GM12878 (cell line): ENCODE measurements at regions not wholly inside any gene's neighbourhood (a gene's known extent, or its start where the extent isn't known, plus 50 kb on each side); places are given as distances from the start of the nearest gene placed in this dataset.

Source experiments
- ATAC-seq: fragments of 200-7000 bp; cut with Tn5 transposase; 3 replicates; pipeline ENCODE4 v1.9.1; 2020; ENCODE audit warnings: mild to moderate bottlenecking, moderate library complexity
- BruUV-seq: library from RNA; stranded (reverse); fragments of 400-500 nt; replicated peaks from 2 replicates; lab custom pipeline; 2021; lab: Mats Ljungman, UMichigan
- CTCF ChIA-PET: fragments of 300-600 bp; sonication (Branson Sonifier 250); formaldehyde crosslinking; extraction: SDS; loops from one replicate; lab custom pipeline; 2021; ENCODE audit warnings: inconsistent platforms; lab: Yijun Ruan, JAX
- POLR2A ChIA-PET: fragments of 350-600 bp; formaldehyde crosslinking; extraction: SDS; loops from one replicate; lab custom pipeline; 2021; ENCODE audit warnings: inconsistent platforms; lab: Charles Lee
- RAD21 ChIA-PET: fragments of 300-600 bp; sonication (Branson Sonifier 250); formaldehyde crosslinking; loops from one replicate; lab custom pipeline; 2023; ENCODE audit warnings: antibody characterized with exemption; ENCODE audit not compliant: unreplicated experiment; lab: Charles Lee
- SMC1A ChIA-PET: fragments of 300-600 bp; sonication (Branson Sonifier 250); formaldehyde crosslinking; loops from one replicate; lab custom pipeline; 2023; ENCODE audit not compliant: unreplicated experiment, uncharacterized antibody; lab: Charles Lee
- DNase-seq: peaks from one replicate; pipeline ENCODE4 v3.0.0-alpha.2; 2011; ENCODE audit warnings: low read depth, low spot score
- FAIRE-seq: peaks from 3 replicates; lab custom pipeline; 2011; peaks lifted over from hg19 to GRCh38; lab: Jason Lieb, UNC
- H2AFZ ChIP-seq: 2 replicates; pipeline ENCODE4 v1.6.0; 2011; ENCODE audit warnings: low read depth, low read length, control low read depth; ENCODE audit not compliant: control insufficient read depth
- H3K27ac ChIP-seq: 2 replicates; pipeline ENCODE4 v1.5.1; 2011; ENCODE audit warnings: control low read depth; ENCODE audit not compliant: control insufficient read depth, insufficient read depth
- H3K27me3 ChIP-seq, 2 experiments: replicated peaks in 1 of 2; 2 replicates each; pipeline versions ENCODE4 v1.6.0 to v1.6.1; 2011; ENCODE audit warnings: low read length in 1 of 2; ENCODE audit not compliant: control insufficient read depth in 2 of 2, insufficient read depth in 2 of 2
- H3K36me3 ChIP-seq, 2 experiments: 2 replicates each; pipeline ENCODE4 v1.5.1; 2011; ENCODE audit warnings: low read length in 1 of 2; ENCODE audit not compliant: control insufficient read depth in 2 of 2, insufficient read depth in 2 of 2
- H3K4me1 ChIP-seq: 2 replicates; pipeline ENCODE4 v1.6.1; 2011; ENCODE audit warnings: mild to moderate bottlenecking, low read length, moderate library complexity, mixed read lengths; ENCODE audit not compliant: control insufficient read depth, insufficient read depth
- H3K4me2 ChIP-seq: 2 replicates; pipeline ENCODE4 v1.6.0; 2011; ENCODE audit warnings: control low read depth; ENCODE audit not compliant: control insufficient read depth, insufficient read depth
- H3K4me3 ChIP-seq: fragments of 200-600 bp; sonication (generic); 2 replicates; pipeline ENCODE4 v1.5.1; 2016
- H3K79me2 ChIP-seq: 2 replicates; pipeline ENCODE4 v1.6.0; 2011; ENCODE audit warnings: low read length; ENCODE audit not compliant: control insufficient read depth, insufficient read depth
- H3K9ac ChIP-seq: 2 replicates; pipeline ENCODE4 v1.8.0; 2011; ENCODE audit warnings: low read length, control low read depth, mixed read lengths; ENCODE audit not compliant: control insufficient read depth, insufficient read depth
- H3K9me3 ChIP-seq: replicated peaks from 3 replicates; pipeline ENCODE4 v1.5.1; 2011; ENCODE audit warnings: mild to moderate bottlenecking, low read length; ENCODE audit not compliant: control insufficient read depth, insufficient read depth
- H4K20me1 ChIP-seq: 2 replicates; pipeline ENCODE4 v1.6.0; 2011; ENCODE audit not compliant: control insufficient read depth, insufficient read depth
- BCLAF1 ChIP-seq: fragments of 450-650 bp; IDR thresholded peaks from 2 replicates; pipeline ENCODE4 v1.6.1; 2017; ENCODE audit warnings: antibody characterized with exemption, mild to moderate bottlenecking, moderate library complexity
- BRCA1 ChIP-seq: IDR thresholded peaks from 2 replicates; pipeline ENCODE4 v1.6.1; 2011; ENCODE audit warnings: low read depth, low read length, improper control_type of control experiment
- CTCF ChIP-seq, 3 experiments: IDR thresholded peaks in 2 of 3; conservative IDR thresholded peaks in 1 of 3; 2 replicates each; pipeline ENCODE4 v1.5.1; 2011; ENCODE audit warnings: low read depth in 3 of 3, low read length in 3 of 3, mild to moderate bottlenecking in 3 of 3, control low read depth in 2 of 3, moderate library complexity in 2 of 3, inconsistent platforms in 1 of 3, mixed read lengths in 1 of 3; ENCODE audit not compliant: control insufficient read depth in 2 of 3, insufficient read depth in 1 of 3; ENCODE audit errors: extremely low read depth in 1 of 3
- EGR1 ChIP-seq, 2 experiments: IDR thresholded peaks; 1 replicate in 1 of 2; 2 replicates in 1 of 2; pipeline ENCODE4 v1.6.1; 2011 to 2012; ENCODE audit warnings: low read depth in 2 of 2, low read length in 2 of 2, borderline replicate concordance in 1 of 2, mild to moderate bottlenecking in 1 of 2, moderate library complexity in 1 of 2
- FOXM1 ChIP-seq: IDR thresholded peaks from 2 replicates; pipeline ENCODE4 v1.6.1; 2012; ENCODE audit warnings: low read depth, mild to moderate bottlenecking, inconsistent platforms, low read length, moderate library complexity
- IRF4 ChIP-seq: IDR thresholded peaks from 2 replicates; pipeline ENCODE4 v1.6.1; 2011; ENCODE audit warnings: low read depth, low read length
- LARP7 ChIP-seq: fragments of 450-650 bp; IDR thresholded peaks from 2 replicates; pipeline ENCODE4 v1.6.1; 2017; ENCODE audit warnings: mild to moderate bottlenecking
- NKRF ChIP-seq: fragments of 450-650 bp; conservative IDR thresholded peaks from 2 replicates; pipeline ENCODE4 v1.6.1; 2017; ENCODE audit warnings: mild to moderate bottlenecking, moderate library complexity
- PAX5 ChIP-seq: IDR thresholded peaks from 2 replicates; pipeline ENCODE4 v1.6.1; 2011; ENCODE audit warnings: low read depth, low read length, borderline replicate concordance
- PAX8 ChIP-seq: fragments of 450-650 bp; IDR thresholded peaks from 2 replicates; pipeline ENCODE4 v1.6.1; 2017; ENCODE audit warnings: mild to moderate bottlenecking, moderate library complexity
- POLR2AphosphoS5 ChIP-seq: IDR thresholded peaks from 2 replicates; pipeline ENCODE4 v1.6.1; 2011; ENCODE audit warnings: mild to moderate bottlenecking, low read length, inconsistent platforms
- RB1 ChIP-seq: fragments of 450-650 bp; formaldehyde crosslinking; IDR thresholded peaks from 2 replicates; pipeline ENCODE4 v1.6.1; 2017; ENCODE audit warnings: mild to moderate bottlenecking, borderline replicate concordance
- RUNX3 ChIP-seq: IDR thresholded peaks from 2 replicates; pipeline ENCODE4 v1.6.1; 2012; ENCODE audit warnings: low read length, inconsistent platforms
- SMARCA5 ChIP-seq: fragments of 450-650 bp; IDR thresholded peaks from 2 replicates; pipeline ENCODE4 v1.6.1; 2017; ENCODE audit warnings: mild to moderate bottlenecking
- STAT1 ChIP-seq: fragments of 450-650 bp; conservative IDR thresholded peaks from 2 replicates; pipeline ENCODE4 v1.6.1; 2014; ENCODE audit warnings: antibody characterized with exemption, mild to moderate bottlenecking
- TCF7 ChIP-seq: IDR thresholded peaks from 2 replicates; pipeline ENCODE4 v1.6.1; 2014; ENCODE audit warnings: antibody characterized with exemption, borderline replicate concordance
- WGBS: methylation state at CpG from one replicate; pipeline ENCODE4 v1.1.6; 2016; ENCODE audit warnings: low lambda C conversion rate; ENCODE audit not compliant: insufficient replicate concordance, insufficient coverage; ENCODE audit errors: missing lambda C conversion rate; 5-methylcytosine and 5-hydroxymethylcytosine counted together
- in situ Hi-C: fragments of 300-500 bp; cut with MboI; formaldehyde crosslinking; loops from 9 replicates; pipeline ENCODE4 v1.14.3; 2018; ENCODE audit warnings: mixed read lengths
- intact Hi-C: fragments of 100-400 bp; cut with micrococcal nuclease; formaldehyde crosslinking; loops from one replicate; pipeline ENCODE4 v1.14.2; 2022; ENCODE audit not compliant: unreplicated experiment

GRCh38 chr3:117761703-117762620, 1052.4 kb downstream of the TUSC7 start (continued):
- TF ChIP-seq CTCF (IDR thresholded peaks at IDR 0.05 in 2 of 3, conservative IDR thresholded peaks at IDR 0.05 in 1 of 3; ENCODE audit: control insufficient read depth in 2 of 3, extremely low read depth in 1 of 3, insufficient read depth in 1 of 3, low read depth in 3 of 3, low read length in 3 of 3) (no peak), FOXM1 (no peak), PAX8 (no peak), SMARCA5 (no peak), BCLAF1 (no peak)

GRCh38 chr3:117762621-117763037, 1053.0 kb downstream of the TUSC7 start:
- Histone ChIP-seq H3K27me3 (no peaks in the 10 kb centered on the region; a peak in 1 of 4 replicates), H3K9ac (no peak overlapping the region), H3K27ac (no peak overlapping the region), H3K9me3 (no peaks in the 10 kb centered on the region), H3K4me2 (no peak overlapping the region), H3K4me1 (no peaks in the 10 kb centered on the region), H3K36me3 (no peaks in the 10 kb centered on the region), H4K20me1 (no peaks in the 10 kb centered on the region), H3K79me2 (no peaks in the 10 kb centered on the region), H3K4me3 (no peak overlapping the region), H2AFZ (no peak overlapping the region)
- ChIA-PET POLR2A (no interaction called here), RAD21 (no interaction called here), CTCF (no interaction called here), SMC1A (no interaction called here)
- no TSS peak for BruUV-seq
- DNase-seq, result no peak
- WGBS, result 2% methylated on average over 3 of the region's 3 CpGs
- ATAC-seq, result no peak
- intact Hi-C loops, result no loop called here
- FAIRE-seq, result no peak
- in situ Hi-C loops, result no loop called here
- no peak for TF ChIP-seq RB1
- TF ChIP-seq LARP7, result no peak
- no peak for TF ChIP-seq EGR1 (IDR thresholded peaks at IDR 0.05; ENCODE audit: borderline replicate concordance in 1 of 2, low read depth in 2 of 2, low read length in 2 of 2)
- TF ChIP-seq TCF7, result no peak
- no peak for TF ChIP-seq POLR2AphosphoS5
- TF ChIP-seq BRCA1, result no peak
- TF ChIP-seq RUNX3, result no peak
- TF ChIP-seq PAX5, result no peak
- TF ChIP-seq IRF4, result no peak
- no peak for TF ChIP-seq NKRF
- TF ChIP-seq STAT1, result no peak
